Liver (tissue), 8 donors: ENCODE measurements at regions not wholly inside any gene's neighbourhood (a gene's known extent, or its start where the extent isn't known, plus 50 kb on each side); places are given as distances from the start of the nearest gene placed in this dataset.

Source experiments
- DNase-seq: peaks from one replicate; pipeline ENCODE4 v3.0.0-alpha.2; 2017; ENCODE audit warnings: low spot score
- H3K27ac ChIP-seq, 2 donors: one replicate each; pipeline ENCODE4 v1.7.0; 2013; ENCODE audit warnings: inconsistent platforms in 2 of 2, low read length in 2 of 2, control low read depth in 1 of 2, low read depth in 1 of 2, mild to moderate bottlenecking in 1 of 2
- H3K27me3 ChIP-seq, 4 donors: one replicate each; pipeline versions ENCODE4 v1.6.1 to v1.7.0; 2013; ENCODE audit warnings: low read length in 3 of 4, inconsistent platforms in 1 of 4, mild to moderate bottlenecking in 1 of 4, moderate library complexity in 1 of 4; ENCODE audit not compliant: control insufficient read depth in 4 of 4, insufficient read depth in 4 of 4
- H3K36me3 ChIP-seq, 4 donors: one replicate each; pipeline versions ENCODE4 v1.6.1 to v1.7.0; 2013; ENCODE audit warnings: low read length in 3 of 4, mild to moderate bottlenecking in 3 of 4, low read depth in 1 of 4, moderate library complexity in 1 of 4; ENCODE audit not compliant: control insufficient read depth in 4 of 4, insufficient read depth in 3 of 4
- H3K4me1 ChIP-seq, 4 donors: one replicate each; pipeline versions ENCODE4 v1.6.1 to v1.7.0; 2013; ENCODE audit warnings: low read length in 3 of 4, mild to moderate bottlenecking in 3 of 4, moderate library complexity in 1 of 4; ENCODE audit not compliant: control insufficient read depth in 4 of 4, insufficient read depth in 4 of 4
- H3K4me3 ChIP-seq, 3 donors: one replicate each; pipeline versions ENCODE4 v1.6.1 to v1.7.0; 2013; ENCODE audit warnings: low read length in 3 of 3, control low read depth in 1 of 3, low read depth in 1 of 3, mild to moderate bottlenecking in 1 of 3
- H3K9ac ChIP-seq, 2 donors: one replicate each; pipeline ENCODE4 v1.7.0; 2013; ENCODE audit warnings: low read length in 2 of 2, mild to moderate bottlenecking in 2 of 2, moderate library complexity in 2 of 2, control low read depth in 1 of 2, low read depth in 1 of 2
- H3K9me3 ChIP-seq, 4 donors: one replicate each; pipeline versions ENCODE4 v1.6.1 to v1.7.0; 2013; ENCODE audit warnings: low read length in 3 of 4; ENCODE audit not compliant: control insufficient read depth in 4 of 4
- FOXA2 ChIP-seq: IDR thresholded peaks from 2 replicates; pipeline ENCODE4 v1.6.1; 2016; ENCODE audit warnings: antibody characterized with exemption
- HNF4A ChIP-seq, 2 donors: conservative IDR thresholded peaks; 2 replicates each; pipeline ENCODE4 v1.6.1; 2016; ENCODE audit warnings: antibody characterized with exemption in 2 of 2, mild to moderate bottlenecking in 2 of 2
- HNF4G ChIP-seq: IDR thresholded peaks from 2 replicates; pipeline ENCODE4 v1.6.1; 2016; ENCODE audit warnings: antibody characterized with exemption
- JUND ChIP-seq, 2 donors: IDR thresholded peaks; 2 replicates each; pipeline ENCODE4 v1.6.1; 2016; ENCODE audit warnings: antibody characterized with exemption in 2 of 2
- RXRA ChIP-seq, 2 donors: IDR thresholded peaks; 2 replicates each; pipeline ENCODE4 v1.6.1; 2017 to 2018; ENCODE audit warnings: antibody characterized with exemption in 2 of 2, mild to moderate bottlenecking in 1 of 2
- SP1 ChIP-seq: IDR thresholded peaks from 2 replicates; pipeline ENCODE4 v1.6.1; 2018; ENCODE audit warnings: antibody characterized with exemption, mild to moderate bottlenecking
- TAF1 ChIP-seq: conservative IDR thresholded peaks from 2 replicates; pipeline ENCODE4 v1.6.1; 2016; ENCODE audit warnings: antibody characterized with exemption, mild to moderate bottlenecking
- WGBS: extraction: QIAGEN DNeasy Blood & Tissue Kit; methylation state at CpG from one replicate; pipeline ENCODE4 v1.1.7; 2013; 5-methylcytosine and 5-hydroxymethylcytosine counted together
- TF ChIP-seq, protein P1 (sequence below): fragments of 150-350 bp; IDR thresholded peaks from 2 replicates; pipeline ENCODE4 v1.5.1; 2017; ENCODE audit warnings: improper control_type of control experiment, low read depth, low read length; ENCODE audit not compliant: missing input control
- donor health status: healthy.
- donor health status: healthy.
- donor health status: healthy.
- donor health status: healthy.
- donor health status: healthy.

DNA sequence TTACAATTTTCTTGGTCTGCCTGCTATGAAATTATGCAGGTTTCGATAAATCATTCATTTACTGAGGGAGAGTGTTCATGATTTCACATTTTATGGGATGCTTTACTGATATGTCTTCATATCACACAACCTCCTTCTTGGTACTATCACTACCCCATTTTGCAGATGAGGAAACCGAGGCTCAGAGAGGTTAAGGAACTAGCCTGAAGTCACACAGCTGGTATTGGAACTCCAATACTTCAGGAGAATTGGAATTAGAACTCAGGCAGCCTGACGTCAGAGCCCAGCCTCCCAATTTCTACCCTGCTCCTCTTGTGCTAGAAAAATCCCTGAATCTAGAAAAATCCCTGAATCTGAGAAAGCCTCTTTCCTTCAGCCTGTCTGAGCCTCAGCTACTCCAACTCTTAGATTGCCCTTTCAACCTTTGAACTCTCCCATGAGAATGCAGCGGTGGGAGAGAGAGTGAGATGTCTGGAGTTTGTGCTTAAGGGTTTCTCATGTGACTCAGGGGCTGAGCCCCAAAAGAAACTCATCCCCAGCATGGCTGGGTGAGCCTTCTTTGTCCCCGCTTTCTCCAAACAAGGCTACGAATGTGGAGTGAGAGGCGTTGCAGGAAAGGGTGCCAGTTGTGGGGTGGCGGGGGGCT lies 50.8 kb upstream of the IFNLR1 start:
- Histone ChIP-seq H3K27me3 (no peaks in the 10 kb centered on the region), H3K9me3 (no peaks in the 10 kb centered on the region), H3K36me3 (no peaks in the 10 kb centered on the region), H3K4me1 (peaks cover 0 to 7% (median 0%) of the 10 kb centered on the region in 4 donors), H3K4me3 (no peak overlapping the region), H3K9ac (no peak overlapping the region), H3K27ac (no peak overlapping the region)
- 87% methylated on average over 8 of the region's 8 CpGs for WGBS
- DNase-seq: no peak
- TF ChIP-seq TAF1: no peak
- no peak for TF ChIP-seq FOXA2
- TF ChIP-seq, protein P1, sequence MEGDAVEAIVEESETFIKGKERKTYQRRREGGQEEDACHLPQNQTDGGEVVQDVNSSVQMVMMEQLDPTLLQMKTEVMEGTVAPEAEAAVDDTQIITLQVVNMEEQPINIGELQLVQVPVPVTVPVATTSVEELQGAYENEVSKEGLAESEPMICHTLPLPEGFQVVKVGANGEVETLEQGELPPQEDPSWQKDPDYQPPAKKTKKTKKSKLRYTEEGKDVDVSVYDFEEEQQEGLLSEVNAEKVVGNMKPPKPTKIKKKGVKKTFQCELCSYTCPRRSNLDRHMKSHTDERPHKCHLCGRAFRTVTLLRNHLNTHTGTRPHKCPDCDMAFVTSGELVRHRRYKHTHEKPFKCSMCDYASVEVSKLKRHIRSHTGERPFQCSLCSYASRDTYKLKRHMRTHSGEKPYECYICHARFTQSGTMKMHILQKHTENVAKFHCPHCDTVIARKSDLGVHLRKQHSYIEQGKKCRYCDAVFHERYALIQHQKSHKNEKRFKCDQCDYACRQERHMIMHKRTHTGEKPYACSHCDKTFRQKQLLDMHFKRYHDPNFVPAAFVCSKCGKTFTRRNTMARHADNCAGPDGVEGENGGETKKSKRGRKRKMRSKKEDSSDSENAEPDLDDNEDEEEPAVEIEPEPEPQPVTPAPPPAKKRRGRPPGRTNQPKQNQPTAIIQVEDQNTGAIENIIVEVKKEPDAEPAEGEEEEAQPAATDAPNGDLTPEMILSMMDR: no peak
- TF ChIP-seq HNF4G: no peak
- TF ChIP-seq SP1: no peak

DNA sequence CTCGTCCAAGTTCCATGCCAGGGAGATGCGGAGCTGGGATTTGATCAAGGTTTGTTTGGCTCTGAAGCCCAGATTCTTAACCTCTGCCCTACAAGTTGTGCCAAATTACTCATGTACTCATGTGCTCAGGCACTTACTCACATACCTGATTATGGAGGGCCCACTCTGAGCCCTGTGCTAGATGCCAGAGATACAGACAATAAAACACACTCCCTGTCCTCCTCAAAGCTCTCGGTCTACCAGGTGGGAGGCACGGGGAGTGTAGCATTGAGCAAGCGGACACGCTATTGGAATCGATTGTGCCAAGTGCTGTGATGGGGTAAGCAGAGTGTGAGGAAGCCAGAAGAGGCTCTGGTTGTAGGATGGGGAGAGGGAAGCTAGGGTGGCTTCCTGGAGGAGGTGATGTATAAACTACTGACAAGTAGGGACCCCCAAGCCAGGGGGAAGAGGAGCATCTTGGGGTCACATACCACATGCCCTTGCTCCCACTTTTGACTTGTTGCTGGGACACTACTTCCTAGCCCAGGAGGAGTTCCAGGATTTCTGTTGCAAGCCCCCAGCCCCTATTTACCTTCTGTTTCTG lies 49.8 kb upstream of the IFNLR1 start:
- 37% methylated on average over 7 of the region's 7 CpGs for WGBS
- Histone ChIP-seq H3K9ac (no peak overlapping the region), H3K27ac (no peak overlapping the region), H3K4me1 (peaks cover 0 to 7% (median 0%) of the 10 kb centered on the region in 4 donors), H3K36me3 (no peaks in the 10 kb centered on the region), H3K27me3 (no peaks in the 10 kb centered on the region), H3K4me3 (no peak overlapping the region), H3K9me3 (no peaks in the 10 kb centered on the region)
- no peak for DNase-seq
- TF ChIP-seq JUND (IDR thresholded peaks at IDR 0.05) (peak in 1 of 2 donors; percentile 41), HNF4A (conservative IDR thresholded peaks at IDR 0.05) (peak in 1 of 2 donors; percentile 28), RXRA (IDR thresholded peaks at IDR 0.05) (peak in 1 of 2 donors; percentile 63), FOXA2 (no peak)
